Neural crest cell (in vitro differentiated cells): ENCODE measurements at regions not wholly inside any gene's neighbourhood (a gene's known extent, or its start where the extent isn't known, plus 50 kb on each side); places are given as distances from the start of the nearest gene placed in this dataset.

Source experiments
- DNase-seq: peaks from one replicate; pipeline ENCODE4 v3.0.0; 2021; ENCODE audit warnings: low read depth, mixed read lengths, low spot score
- H3K27ac Mint-ChIP-seq: one replicate; pipeline ENCODE4 v1.8.0; 2021; ENCODE audit warnings: mild to moderate bottlenecking, mixed read lengths; ENCODE audit not compliant: unreplicated experiment
- H3K27me3 Mint-ChIP-seq: 2 replicates; pipeline ENCODE4 v1.8.0; 2021; ENCODE audit warnings: low read depth, mild to moderate bottlenecking, mixed read lengths
- H3K36me3 Mint-ChIP-seq: 2 replicates; pipeline ENCODE4 v1.8.0; 2021; ENCODE audit warnings: low read depth, mild to moderate bottlenecking, mixed read lengths
- H3K4me1 Mint-ChIP-seq: 2 replicates; pipeline ENCODE4 v1.8.0; 2021; ENCODE audit warnings: mixed read lengths
- H3K4me3 Mint-ChIP-seq: one replicate; pipeline ENCODE4 v1.8.0; 2021; ENCODE audit warnings: mild to moderate bottlenecking, mixed read lengths
- H3K9me3 Mint-ChIP-seq: 2 replicates; pipeline ENCODE4 v1.8.0; 2021; ENCODE audit warnings: mixed read lengths
- CTCF ChIP-seq: fragments of 200-600 bp; sonication (generic); conservative IDR thresholded peaks from 2 replicates; pipeline ENCODE4 v1.5.0; 2021; ENCODE audit warnings: antibody characterized with exemption, mild to moderate bottlenecking

- peaks cover 3% of the 10 kb centered on the region for H3K27me3 Mint-ChIP-seq
- H3K36me3 Mint-ChIP-seq, result no peaks in the 10 kb centered on the region
- no peaks in the 10 kb centered on the region for H3K4me1 Mint-ChIP-seq
Measured at GRCh38 chr7:113392421-113392820, 274.1 kb upstream of the SMIM30 start.

GRCh38 chr7:113389112-113389646 is 270.8 kb upstream of the SMIM30 start:
- H3K4me1 Mint-ChIP-seq, result no peaks in the 10 kb centered on the region
- H3K4me3 Mint-ChIP-seq, result no peak overlapping the region
- peaks cover 3% of the 10 kb centered on the region for H3K27me3 Mint-ChIP-seq
- no peaks in the 10 kb centered on the region for H3K36me3 Mint-ChIP-seq
- peaks cover 21% of the 10 kb centered on the region for H3K9me3 Mint-ChIP-seq
- H3K27ac Mint-ChIP-seq, result no peak overlapping the region
- TF ChIP-seq CTCF, result no peak
- DNase-seq, result no peak

More at GRCh38 chr7:113392421-113392820, 274.1 kb upstream of the SMIM30 start:
- H3K4me3 Mint-ChIP-seq, result no peak overlapping the region
- DNase-seq, result no peak
- peaks cover 18% of the 10 kb centered on the region for H3K9me3 Mint-ChIP-seq
- no peak overlapping the region for H3K27ac Mint-ChIP-seq
- no peak for TF ChIP-seq CTCF

GRCh38 chr7:113383638-113384037 is 265.3 kb upstream of the SMIM30 start:
- Mint-ChIP-seq H3K36me3 (no peaks in the 10 kb centered on the region), H3K27ac (no peak overlapping the region), H3K9me3 (peaks cover 3% of the 10 kb centered on the region), H3K27me3 (peaks cover 7% of the 10 kb centered on the region), H3K4me1 (no peaks in the 10 kb centered on the region), H3K4me3 (no peak overlapping the region)
- no peak for DNase-seq
- no peak for TF ChIP-seq CTCF

- H3K27ac Mint-ChIP-seq, result no peak overlapping the region
- no peak for DNase-seq
- H3K4me3 Mint-ChIP-seq, result no peak overlapping the region
- no peaks in the 10 kb centered on the region for H3K4me1 Mint-ChIP-seq
- no peak for TF ChIP-seq CTCF
- no peaks in the 10 kb centered on the region for H3K36me3 Mint-ChIP-seq
- H3K27me3 Mint-ChIP-seq, result peaks cover 14% of the 10 kb centered on the region
- peaks cover 2% of the 10 kb centered on the region for H3K9me3 Mint-ChIP-seq
Measured at GRCh38 chr7:113379746-113380145, 261.4 kb upstream of the SMIM30 start.

GRCh38 chr7:113374955-113375354 is 256.6 kb upstream of the SMIM30 start:
- Mint-ChIP-seq H3K27ac (no peak overlapping the region), H3K9me3 (no peaks in the 10 kb centered on the region), H3K4me1 (no peaks in the 10 kb centered on the region), H3K36me3 (no peaks in the 10 kb centered on the region), H3K4me3 (no peak overlapping the region), H3K27me3 (peaks cover 14% of the 10 kb centered on the region)
- TF ChIP-seq CTCF, result no peak
- no peak for DNase-seq
